ENCODE measurements at regions not wholly inside any gene's neighbourhood (a gene's known extent, or its start where the extent isn't known, plus 50 kb on each side); places are given as distances from the start of the nearest gene placed in this dataset.
"Not testable (repeated sequence)": the region's sequence is repeated elsewhere in the genome, so short reads cannot be mapped to it uniquely, and the experiment has no call there.

DNA sequence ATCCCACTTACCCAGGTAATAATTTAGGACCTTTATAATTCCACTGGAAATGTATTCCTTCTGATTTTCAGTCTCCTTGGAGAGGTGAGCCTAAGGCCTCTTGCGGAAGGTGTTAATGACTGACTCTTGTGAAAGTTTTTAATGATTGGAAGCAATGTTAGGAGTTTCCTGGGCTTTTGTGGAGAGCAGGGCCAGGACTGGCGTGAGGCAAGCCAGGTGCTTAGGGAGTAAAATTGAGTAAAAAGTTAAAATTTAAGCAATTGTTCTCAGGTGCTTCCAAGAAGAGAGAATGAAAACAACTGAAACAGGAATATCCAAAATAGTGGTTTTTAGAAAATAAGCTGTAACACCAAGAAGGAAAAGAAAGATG is 130.6 kb upstream of the TGFBR2 start:
- DNase-seq: no peak

DNA sequence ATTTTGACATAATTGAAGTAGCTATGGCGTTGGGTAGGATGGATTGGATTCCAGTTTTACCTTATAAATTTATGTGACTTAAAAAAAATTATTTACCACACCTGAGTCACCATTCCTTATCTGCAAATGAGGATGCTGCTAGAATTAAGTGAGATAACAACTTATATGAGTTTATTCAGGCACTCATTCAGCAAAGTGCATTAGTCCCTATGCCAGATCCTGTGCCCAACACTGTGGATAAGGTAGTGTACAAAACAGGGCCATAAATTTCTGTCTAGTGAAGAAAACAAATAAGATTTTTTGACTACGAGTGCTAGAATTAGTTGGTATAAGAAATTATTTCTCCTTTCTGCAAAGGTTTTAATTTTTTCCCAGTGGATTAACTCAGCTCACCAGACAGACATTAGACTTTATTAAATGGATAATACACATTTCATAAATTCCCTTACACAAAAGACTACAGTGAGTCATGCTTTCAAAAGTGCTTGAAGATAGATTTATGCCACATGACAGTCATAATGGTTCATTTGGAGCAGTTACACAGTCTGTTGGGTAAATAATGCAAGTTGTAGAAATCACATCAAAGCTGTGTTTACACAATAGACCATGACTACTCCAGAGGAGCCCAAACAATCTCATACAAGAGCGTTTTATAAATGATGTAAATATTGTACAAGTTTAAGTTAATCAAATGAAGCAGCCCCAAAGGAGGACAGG is 129.9 kb upstream of the TGFBR2 start:
- no peak for DNase-seq

- no peak for DNase-seq
These were observed 129.1 kb upstream of the TGFBR2 start for GRCh38 chr3:30477149-30477921.

GRCh38 chr3:30479737-30480136 is 126.7 kb upstream of the TGFBR2 start:
- DNase-seq: not testable (repeated sequence)

- DNase-seq: not testable (repeated sequence)
These were observed 126.2 kb upstream of the TGFBR2 start for GRCh38 chr3:30480156-30480555.

DNA sequence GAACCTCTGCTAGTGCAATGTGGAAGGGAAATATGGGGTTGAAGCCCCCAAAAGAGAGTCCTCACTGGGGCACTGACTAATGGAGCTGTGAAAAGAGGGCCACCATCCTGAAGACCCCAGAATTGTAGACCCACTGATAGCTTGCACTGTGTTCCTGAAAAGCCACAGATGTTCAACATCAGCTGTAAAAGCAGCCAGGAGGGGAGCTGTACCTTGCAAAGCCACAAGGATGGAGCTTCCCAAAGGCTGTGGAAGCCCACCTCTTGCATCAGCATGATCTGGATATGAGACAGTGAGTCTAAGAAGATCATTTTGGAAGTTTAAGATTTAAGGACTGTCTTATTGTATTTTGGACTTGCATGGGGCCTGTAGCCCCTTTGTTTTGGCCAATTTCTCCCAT is 125.8 kb upstream of the TGFBR2 start:
- no peak for DNase-seq

DNA sequence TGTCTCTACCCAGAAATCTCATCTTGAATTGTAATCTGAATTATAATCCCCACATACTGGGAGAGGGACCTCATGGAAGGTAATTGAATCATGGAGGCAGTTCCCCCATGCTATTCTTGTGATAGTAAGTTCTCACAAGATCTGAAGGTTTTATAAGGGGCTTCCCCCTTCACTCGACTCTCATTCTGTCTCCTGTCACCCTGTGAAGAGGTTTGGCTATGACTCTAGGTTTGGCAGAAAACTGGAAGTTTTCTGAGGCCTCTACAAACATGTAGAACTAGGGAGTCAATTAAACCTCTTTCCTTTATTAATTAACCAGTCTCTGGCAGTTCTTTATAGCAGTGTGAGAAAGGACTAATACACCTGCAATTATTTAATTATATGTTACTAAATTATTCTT is 125.2 kb upstream of the TGFBR2 start:
- no peak for DNase-seq

- DNase-seq: not testable (repeated sequence)
These were observed 122.2 kb upstream of the TGFBR2 start for GRCh38 chr3:30484229-30484628.

- DNase-seq: no peak
These were observed 120.0 kb upstream of the TGFBR2 start for GRCh38 chr3:30486368-30486767.

DNA sequence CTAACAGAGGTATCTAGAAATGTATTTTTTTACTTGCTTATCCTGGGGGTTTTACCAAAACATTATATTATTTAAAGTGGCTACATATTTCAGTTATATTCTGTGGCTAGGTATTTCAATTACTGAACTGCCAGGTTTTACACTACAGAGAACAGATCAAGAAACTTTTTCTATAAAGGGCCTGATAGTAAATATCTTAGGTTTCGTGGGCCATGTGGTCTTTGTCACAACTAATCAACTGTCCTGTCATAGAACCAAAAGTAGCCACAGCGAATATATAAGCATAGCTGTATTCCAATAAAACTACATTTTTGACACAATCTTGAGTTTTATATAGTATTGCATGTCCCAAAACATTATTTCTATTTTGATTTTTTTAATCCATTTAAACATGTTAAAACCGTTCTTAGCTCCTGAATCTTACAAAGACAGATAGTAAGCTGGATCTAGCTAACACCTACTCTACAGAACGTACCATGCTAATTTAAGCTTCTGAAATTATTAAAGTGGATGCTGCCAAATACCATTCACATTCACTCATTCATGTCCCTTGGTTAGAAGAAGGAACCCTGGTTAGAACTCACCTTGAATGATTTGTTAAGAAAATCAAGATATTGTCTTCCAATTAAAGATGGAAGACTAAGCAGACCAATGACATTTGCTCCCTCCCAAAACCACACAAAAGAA is 118.2 kb upstream of the TGFBR2 start:
- no peak for DNase-seq

GRCh38 chr3:30492322-30493192 is 113.8 kb upstream of the TGFBR2 start:
- no peak for DNase-seq

GRCh38 chr3:30493911-30494311 is 112.5 kb upstream of the TGFBR2 start:
- no peak for DNase-seq

DNA sequence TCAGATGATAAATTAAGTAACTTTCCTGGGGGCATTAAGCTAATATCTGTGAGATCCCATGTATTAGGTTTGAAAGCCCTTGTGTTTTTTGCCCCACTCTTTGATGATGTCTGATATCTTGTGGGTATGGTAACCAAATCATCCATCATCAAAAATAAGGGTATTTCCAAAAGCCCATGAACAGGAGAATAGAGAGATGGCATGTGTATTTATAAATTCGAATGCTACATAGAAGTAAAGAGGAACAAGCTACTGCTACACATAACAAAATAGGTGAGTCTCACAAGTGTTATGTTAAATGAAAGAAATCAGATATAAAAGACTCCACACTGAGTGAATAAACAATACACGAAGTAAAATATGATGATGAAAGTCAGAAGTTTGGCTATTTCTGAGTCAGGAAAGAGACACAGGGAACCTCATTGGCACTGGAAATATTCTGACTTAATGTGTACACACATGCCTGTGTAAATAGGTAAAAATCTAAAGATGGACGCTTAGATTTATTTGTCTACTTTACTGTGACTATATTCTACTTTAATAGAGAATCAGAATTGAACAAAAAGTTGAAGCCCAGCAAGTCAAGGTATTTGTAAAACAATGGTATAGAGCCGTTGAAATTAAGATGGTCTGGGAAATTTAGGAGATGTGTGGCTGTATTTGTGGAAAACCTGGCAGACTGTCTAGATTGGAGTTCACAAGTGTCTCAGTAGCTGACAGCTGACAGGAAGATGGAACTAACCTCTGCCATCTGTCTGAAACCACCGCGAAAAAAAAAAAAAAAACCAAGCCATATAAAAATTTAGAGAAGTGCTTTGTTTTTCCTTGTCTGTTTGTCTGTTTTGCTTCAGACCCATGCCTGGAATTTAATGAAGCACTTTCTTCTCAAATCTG is 111.0 kb upstream of the TGFBR2 start:
- DNase-seq: no peak

GRCh38 chr3:30496066-30496966 is 110.1 kb upstream of the TGFBR2 start:
- DNase-seq: no peak

DNA sequence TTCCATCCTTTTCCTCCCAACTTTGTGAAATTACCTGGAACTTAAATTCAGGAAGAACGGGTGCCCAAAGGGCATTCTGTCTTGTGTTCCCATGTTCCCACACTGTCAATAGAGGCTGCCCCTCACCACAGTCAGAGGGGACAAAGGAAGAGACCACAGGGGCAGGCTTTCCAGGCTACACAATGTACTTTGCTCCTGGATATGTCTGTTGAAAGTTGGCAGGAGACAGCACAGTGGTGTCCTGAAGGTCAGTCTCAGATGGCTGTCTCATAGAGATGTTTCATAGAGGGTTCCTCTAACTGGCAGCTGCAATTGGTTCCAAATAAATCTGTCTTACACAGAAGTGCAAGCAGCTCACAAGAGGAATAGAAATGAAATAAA is 107.8 kb upstream of the TGFBR2 start:
- no peak for DNase-seq

DNA sequence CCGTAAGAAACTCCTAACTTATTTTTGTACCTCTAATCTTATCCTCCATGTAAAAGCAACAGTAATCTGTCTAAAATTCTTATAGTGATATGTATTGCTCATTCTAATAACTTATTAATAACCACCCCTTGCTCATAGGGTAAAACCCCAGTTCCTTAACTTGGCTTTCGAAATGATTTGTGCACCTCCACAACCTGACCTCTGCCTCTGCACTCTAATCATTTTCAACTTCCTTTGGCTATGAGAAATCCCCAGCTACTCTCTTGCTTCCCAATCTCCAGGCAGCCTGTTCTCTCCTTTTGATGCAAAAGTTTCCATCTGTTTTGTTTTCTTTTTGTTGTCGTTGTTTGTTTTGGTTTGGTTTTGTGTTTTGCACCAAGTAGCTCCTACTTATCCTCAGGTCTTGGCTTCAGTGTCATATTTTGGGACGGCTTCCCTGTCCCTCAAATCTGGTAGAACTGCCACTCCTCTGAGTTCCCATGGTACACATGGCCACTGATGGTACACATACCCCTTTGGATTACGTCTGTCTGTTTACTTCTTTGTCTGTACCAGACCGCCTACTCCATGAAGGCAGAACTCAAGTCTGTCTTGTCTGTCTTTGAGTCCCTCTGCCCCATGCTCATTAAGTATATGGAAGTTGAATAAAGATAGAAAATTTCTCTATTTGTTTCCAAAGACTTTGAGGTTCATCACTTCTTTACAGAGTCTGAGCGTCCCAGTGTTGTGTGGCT is 105.6 kb upstream of the TGFBR2 start:
- no peak for DNase-seq

- no peak for DNase-seq
These were observed 104.9 kb upstream of the TGFBR2 start for GRCh38 chr3:30501526-30501925.

DNA sequence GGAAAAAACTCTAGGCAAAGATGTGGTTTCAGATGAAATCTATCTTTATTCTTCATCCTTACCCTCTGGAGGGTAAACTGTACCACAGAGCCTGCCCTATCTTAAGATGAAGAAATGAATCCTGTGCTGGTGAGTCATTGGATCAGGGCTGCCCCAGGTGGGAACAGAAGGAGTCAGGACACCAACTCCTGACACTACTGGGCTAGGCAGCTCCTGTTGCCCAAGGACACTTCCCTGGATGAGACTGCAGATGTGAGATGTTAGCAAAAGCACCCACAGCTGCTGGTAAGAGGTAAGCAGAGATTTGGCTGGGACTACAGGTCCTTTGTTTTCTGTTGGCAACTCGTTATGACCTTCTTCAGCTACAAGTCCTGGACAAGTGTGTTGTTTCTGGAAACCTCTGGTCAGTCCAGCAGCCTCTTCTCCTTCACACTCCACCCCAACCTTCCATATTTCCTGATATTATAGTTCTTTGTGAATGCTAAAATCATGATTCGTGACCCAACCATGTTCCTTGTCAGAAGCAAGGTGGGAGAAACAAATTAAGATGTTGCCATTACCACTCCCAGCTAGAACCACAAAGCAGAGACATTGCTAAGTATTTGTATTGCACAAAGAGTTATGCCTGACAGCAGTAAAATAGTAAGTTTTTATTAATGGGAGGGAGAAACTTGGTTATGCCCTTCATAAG is 104.2 kb upstream of the TGFBR2 start:
- no peak for DNase-seq

GRCh38 chr3:30502742-30503073 is 103.7 kb upstream of the TGFBR2 start:
- no peak for DNase-seq

- DNase-seq: no peak
These were observed 103.0 kb upstream of the TGFBR2 start for GRCh38 chr3:30503446-30503845.
